HL-60 (cell line): ENCODE measurements at regions not wholly inside any gene's neighbourhood (a gene's known extent, or its start where the extent isn't known, plus 50 kb on each side); places are given as distances from the start of the nearest gene placed in this dataset.

Source experiments
- GABPA ChIP-seq: IDR thresholded peaks from 2 replicates; pipeline ENCODE4 v1.6.1; 2012; ENCODE audit warnings: low read depth
- POLR2AphosphoS5 ChIP-seq: IDR thresholded peaks from 2 replicates; pipeline ENCODE4 v1.6.1; 2012; ENCODE audit warnings: low read depth
- SPI1 ChIP-seq: IDR thresholded peaks from 2 replicates; pipeline ENCODE4 v1.6.1; 2012; ENCODE audit warnings: low read depth, mild to moderate bottlenecking, borderline replicate concordance
- TF ChIP-seq, protein P1 (sequence below): IDR thresholded peaks from one replicate; pipeline ENCODE4 v1.5.1; 2011; ENCODE audit warnings: low read length, control low read depth, inconsistent platforms; ENCODE audit not compliant: insufficient read depth
- TF ChIP-seq, protein P2 (sequence below): IDR thresholded peaks from 2 replicates; pipeline ENCODE4 v1.6.1; 2012; ENCODE audit warnings: low read depth; ENCODE audit not compliant: insufficient replicate concordance

GRCh38 chr2:2640818-2641217, 309.7 kb upstream of the MYT1L start:
- no peak for TF ChIP-seq POLR2AphosphoS5
- TF ChIP-seq, protein P1, sequence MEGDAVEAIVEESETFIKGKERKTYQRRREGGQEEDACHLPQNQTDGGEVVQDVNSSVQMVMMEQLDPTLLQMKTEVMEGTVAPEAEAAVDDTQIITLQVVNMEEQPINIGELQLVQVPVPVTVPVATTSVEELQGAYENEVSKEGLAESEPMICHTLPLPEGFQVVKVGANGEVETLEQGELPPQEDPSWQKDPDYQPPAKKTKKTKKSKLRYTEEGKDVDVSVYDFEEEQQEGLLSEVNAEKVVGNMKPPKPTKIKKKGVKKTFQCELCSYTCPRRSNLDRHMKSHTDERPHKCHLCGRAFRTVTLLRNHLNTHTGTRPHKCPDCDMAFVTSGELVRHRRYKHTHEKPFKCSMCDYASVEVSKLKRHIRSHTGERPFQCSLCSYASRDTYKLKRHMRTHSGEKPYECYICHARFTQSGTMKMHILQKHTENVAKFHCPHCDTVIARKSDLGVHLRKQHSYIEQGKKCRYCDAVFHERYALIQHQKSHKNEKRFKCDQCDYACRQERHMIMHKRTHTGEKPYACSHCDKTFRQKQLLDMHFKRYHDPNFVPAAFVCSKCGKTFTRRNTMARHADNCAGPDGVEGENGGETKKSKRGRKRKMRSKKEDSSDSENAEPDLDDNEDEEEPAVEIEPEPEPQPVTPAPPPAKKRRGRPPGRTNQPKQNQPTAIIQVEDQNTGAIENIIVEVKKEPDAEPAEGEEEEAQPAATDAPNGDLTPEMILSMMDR: no peak
- TF ChIP-seq, protein P2, sequence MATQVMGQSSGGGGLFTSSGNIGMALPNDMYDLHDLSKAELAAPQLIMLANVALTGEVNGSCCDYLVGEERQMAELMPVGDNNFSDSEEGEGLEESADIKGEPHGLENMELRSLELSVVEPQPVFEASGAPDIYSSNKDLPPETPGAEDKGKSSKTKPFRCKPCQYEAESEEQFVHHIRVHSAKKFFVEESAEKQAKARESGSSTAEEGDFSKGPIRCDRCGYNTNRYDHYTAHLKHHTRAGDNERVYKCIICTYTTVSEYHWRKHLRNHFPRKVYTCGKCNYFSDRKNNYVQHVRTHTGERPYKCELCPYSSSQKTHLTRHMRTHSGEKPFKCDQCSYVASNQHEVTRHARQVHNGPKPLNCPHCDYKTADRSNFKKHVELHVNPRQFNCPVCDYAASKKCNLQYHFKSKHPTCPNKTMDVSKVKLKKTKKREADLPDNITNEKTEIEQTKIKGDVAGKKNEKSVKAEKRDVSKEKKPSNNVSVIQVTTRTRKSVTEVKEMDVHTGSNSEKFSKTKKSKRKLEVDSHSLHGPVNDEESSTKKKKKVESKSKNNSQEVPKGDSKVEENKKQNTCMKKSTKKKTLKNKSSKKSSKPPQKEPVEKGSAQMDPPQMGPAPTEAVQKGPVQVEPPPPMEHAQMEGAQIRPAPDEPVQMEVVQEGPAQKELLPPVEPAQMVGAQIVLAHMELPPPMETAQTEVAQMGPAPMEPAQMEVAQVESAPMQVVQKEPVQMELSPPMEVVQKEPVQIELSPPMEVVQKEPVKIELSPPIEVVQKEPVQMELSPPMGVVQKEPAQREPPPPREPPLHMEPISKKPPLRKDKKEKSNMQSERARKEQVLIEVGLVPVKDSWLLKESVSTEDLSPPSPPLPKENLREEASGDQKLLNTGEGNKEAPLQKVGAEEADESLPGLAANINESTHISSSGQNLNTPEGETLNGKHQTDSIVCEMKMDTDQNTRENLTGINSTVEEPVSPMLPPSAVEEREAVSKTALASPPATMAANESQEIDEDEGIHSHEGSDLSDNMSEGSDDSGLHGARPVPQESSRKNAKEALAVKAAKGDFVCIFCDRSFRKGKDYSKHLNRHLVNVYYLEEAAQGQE: no peak
- TF ChIP-seq GABPA: no peak
- no peak for TF ChIP-seq SPI1
